Breast epithelium (tissue), 4 donors: ENCODE measurements at regions not wholly inside any gene's neighbourhood (a gene's known extent, or its start where the extent isn't known, plus 50 kb on each side); places are given as distances from the start of the nearest gene placed in this dataset.

Experiments used
- DNase-seq, 2 donors: peaks; one replicate each; pipeline ENCODE4 v3.0.0-alpha.2; 2019; ENCODE audit warnings: low spot score in 2 of 2
- H3K27ac ChIP-seq, 2 donors: fragments of 200-600 bp; sonication (generic) in 1 of 2; one replicate each; pipeline ENCODE4 v1.5.1; 2016 to 2019; ENCODE audit warnings: mild to moderate bottlenecking in 1 of 2
- H3K27me3 ChIP-seq, 2 donors: fragments of 200-600 bp; sonication (generic) in 1 of 2; one replicate each; pipeline versions ENCODE4 v1.5.1 to v1.6.0; 2017 to 2019; ENCODE audit warnings: control low read depth in 1 of 2, mild to moderate bottlenecking in 1 of 2
- H3K36me3 ChIP-seq: fragments of 200-600 bp; one replicate; pipeline ENCODE4 v1.5.1; 2019
- H3K4me1 ChIP-seq, 2 donors: fragments of 200-600 bp; sonication (generic); one replicate each; pipeline ENCODE4 v1.5.1; 2016 to 2019; ENCODE audit warnings: control low read depth in 1 of 2
- H3K4me3 ChIP-seq, 3 donors: fragments of 200-600 bp; sonication (generic); 1 replicate in 2 of 3; 2 replicates in 1 of 3; pipeline ENCODE4 v1.5.1; 2016 to 2019; ENCODE audit warnings: mild to moderate bottlenecking in 3 of 3, moderate library complexity in 2 of 3
- H3K9me3 ChIP-seq, 2 donors: fragments of 200-600 bp; sonication (generic) in 1 of 2; one replicate each; pipeline ENCODE4 v1.5.1; 2016 to 2019; ENCODE audit warnings: control low read depth in 1 of 2
- POLR2A ChIP-seq: fragments of 450-650 bp; IDR thresholded peaks from one replicate; pipeline ENCODE4 v1.6.1; 2016; ENCODE audit warnings: antibody characterized with exemption, mild to moderate bottlenecking, moderate library complexity
- POLR2AphosphoS5 ChIP-seq, 3 donors: sonication (generic); formaldehyde crosslinking; IDR thresholded peaks; one replicate each; pipeline ENCODE4 v1.6.1; 2017; ENCODE audit warnings: antibody characterized with exemption in 3 of 3
- intact Hi-C: fragments of 100-400 bp; cut with DNase I; formaldehyde crosslinking; loops from one replicate; pipeline ENCODE4 v1.15.1; 2023; ENCODE audit warnings: low total_unique reads
- TF ChIP-seq, protein P1 (sequence below), 3 donors: fragments of 450-650 bp; IDR thresholded peaks; one replicate each; pipeline ENCODE4 v1.5.1; 2016 to 2017; ENCODE audit warnings: antibody characterized with exemption in 3 of 3, mild to moderate bottlenecking in 3 of 3, moderate library complexity in 3 of 3

DNA sequence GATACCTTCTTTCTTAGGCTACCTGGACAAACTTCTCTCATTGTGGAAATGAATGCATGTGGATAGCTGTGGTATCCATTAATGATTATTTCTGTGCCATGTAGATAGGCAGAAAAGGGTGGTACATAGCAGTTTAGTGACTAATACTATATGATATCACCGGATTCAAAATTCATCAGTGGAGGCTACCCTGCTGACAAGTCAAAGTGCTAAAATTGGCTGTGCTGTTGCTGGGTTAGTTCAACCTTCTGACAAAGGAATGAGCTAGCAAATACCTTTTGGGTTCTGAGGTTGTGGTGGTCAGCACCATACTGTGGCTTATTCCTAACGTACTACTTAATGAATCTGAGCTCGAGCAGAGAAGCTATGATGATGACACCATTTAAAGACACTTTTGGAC is 109.1 kb downstream of the TFAP2B start:
- no peaks in the 10 kb centered on the region for H3K27me3 ChIP-seq
- no peaks in the 10 kb centered on the region for H3K9me3 ChIP-seq
- TF ChIP-seq POLR2A (no peak), POLR2AphosphoS5 (IDR thresholded peaks at IDR 0.05) (no peak)
- TF ChIP-seq, protein P1, sequence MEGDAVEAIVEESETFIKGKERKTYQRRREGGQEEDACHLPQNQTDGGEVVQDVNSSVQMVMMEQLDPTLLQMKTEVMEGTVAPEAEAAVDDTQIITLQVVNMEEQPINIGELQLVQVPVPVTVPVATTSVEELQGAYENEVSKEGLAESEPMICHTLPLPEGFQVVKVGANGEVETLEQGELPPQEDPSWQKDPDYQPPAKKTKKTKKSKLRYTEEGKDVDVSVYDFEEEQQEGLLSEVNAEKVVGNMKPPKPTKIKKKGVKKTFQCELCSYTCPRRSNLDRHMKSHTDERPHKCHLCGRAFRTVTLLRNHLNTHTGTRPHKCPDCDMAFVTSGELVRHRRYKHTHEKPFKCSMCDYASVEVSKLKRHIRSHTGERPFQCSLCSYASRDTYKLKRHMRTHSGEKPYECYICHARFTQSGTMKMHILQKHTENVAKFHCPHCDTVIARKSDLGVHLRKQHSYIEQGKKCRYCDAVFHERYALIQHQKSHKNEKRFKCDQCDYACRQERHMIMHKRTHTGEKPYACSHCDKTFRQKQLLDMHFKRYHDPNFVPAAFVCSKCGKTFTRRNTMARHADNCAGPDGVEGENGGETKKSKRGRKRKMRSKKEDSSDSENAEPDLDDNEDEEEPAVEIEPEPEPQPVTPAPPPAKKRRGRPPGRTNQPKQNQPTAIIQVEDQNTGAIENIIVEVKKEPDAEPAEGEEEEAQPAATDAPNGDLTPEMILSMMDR (IDR thresholded peaks at IDR 0.05), result no peak
- no peaks in the 10 kb centered on the region for H3K4me1 ChIP-seq
- DNase-seq, result no peak
- H3K36me3 ChIP-seq, result no peaks in the 10 kb centered on the region
- H3K4me3 ChIP-seq, result no peak overlapping the region
- intact Hi-C loops, result no loop called here
- no peak overlapping the region for H3K27ac ChIP-seq

DNA sequence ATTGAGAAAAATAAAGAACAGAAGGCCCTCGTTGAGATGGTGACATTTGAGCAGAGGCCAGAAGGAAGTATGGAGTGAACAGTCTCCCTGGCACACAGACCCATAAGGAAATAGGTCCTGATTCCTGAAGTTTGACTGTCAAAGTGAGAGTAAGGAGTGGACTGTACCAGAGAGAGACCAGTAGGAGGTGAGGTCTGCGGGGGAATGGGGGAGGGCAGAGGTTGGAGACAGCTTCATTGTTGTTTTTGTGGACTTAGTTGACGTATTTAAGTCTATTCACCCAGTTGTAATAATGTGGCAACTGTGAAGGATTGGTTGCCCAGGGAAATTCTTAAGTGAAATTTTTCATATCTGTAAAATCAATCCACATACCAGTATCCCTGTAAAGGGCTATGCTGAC is 110.7 kb downstream of the TFAP2B start:
- intact Hi-C loops, result no loop called here

DNA sequence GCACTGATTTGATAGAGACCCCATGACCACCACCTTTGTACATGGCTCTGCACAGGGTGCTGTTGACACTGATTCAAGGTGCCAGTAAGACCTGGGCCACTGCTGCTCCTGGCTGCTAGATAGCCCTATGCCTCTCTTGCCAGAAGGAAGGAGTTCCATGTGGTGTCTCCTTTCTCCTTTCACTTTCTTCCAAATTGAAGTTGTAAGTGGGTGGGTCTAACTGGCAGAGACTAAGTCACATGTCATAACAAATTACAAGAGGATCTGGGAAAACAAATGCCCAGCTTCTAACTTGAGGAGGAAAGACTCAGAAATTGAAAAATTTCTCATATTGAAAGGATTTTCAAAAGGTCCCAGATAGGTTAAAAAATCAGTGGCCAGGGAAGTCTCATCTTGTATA is 116.8 kb downstream of the TFAP2B start:
- TF ChIP-seq POLR2AphosphoS5 (IDR thresholded peaks at IDR 0.05) (no peak), POLR2A (no peak)
- TF ChIP-seq, protein P1 (IDR thresholded peaks at IDR 0.05), result no peak
- Histone ChIP-seq H3K27me3 (no peaks in the 10 kb centered on the region), H3K36me3 (no peaks in the 10 kb centered on the region), H3K4me1 (peaks cover 0 to 7% of the 10 kb centered on the region in 2 donors), H3K4me3 (no peak overlapping the region), H3K27ac (peak overlapping the region; percentile 81 to 84), H3K9me3 (no peaks in the 10 kb centered on the region)
- no peak for DNase-seq
- intact Hi-C loops, result no loop called here

More for the DNA sequence above, 110.7 kb downstream of the TFAP2B start:
- no peak overlapping the region for H3K4me3 ChIP-seq
- no peaks in the 10 kb centered on the region for H3K36me3 ChIP-seq
- no peak for DNase-seq
- H3K9me3 ChIP-seq, result no peaks in the 10 kb centered on the region
- TF ChIP-seq, protein P1 (IDR thresholded peaks at IDR 0.05), result no peak
- no peak for TF ChIP-seq POLR2A
- no peak for TF ChIP-seq POLR2AphosphoS5 (IDR thresholded peaks at IDR 0.05)
- peak overlapping the region in 1 of 2 donors; percentile 19 for H3K27ac ChIP-seq
- no peaks in the 10 kb centered on the region for H3K4me1 ChIP-seq
- no peaks in the 10 kb centered on the region for H3K27me3 ChIP-seq

DNA sequence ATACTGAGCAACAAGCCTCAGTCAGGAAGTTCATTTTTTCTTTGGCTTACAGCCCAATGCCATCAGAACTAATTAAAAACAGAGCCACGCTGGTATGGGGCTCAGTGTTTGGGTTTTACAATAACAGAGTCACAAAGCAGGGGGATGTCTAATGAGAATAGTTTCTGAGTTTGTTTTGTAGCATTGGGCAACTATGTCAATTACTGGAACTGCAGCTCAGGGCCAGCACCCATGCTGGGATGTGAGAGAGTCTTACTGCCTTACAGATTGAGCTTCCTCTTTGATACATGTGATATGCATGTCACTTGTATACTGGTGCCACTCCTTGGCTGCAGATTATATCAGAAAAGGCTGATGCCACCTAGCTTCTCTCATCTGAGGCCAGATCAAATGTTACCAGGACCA is 117.6 kb downstream of the TFAP2B start:
- H3K27ac ChIP-seq, result peak overlapping the region; percentile 81 to 84

DNA sequence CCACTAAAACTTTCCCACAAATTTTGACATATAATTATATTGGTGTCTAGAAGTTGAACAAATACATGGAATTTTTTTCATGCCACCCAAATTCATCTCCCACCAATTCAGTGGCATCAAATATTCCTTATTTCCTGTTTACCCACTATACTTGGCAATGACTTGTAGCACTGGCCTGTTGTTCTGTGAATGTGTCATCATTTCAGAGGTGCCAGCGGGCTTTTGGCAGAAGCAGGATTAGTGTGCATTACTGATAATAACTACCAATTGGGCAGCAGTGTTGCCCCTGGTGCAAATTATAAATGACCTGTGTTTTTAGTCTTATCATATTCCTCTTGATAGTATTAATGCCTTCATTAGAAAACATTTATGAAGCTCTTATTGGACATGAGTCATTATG is 121.3 kb downstream of the TFAP2B start:
- no peak for DNase-seq

More for the DNA sequence above, 117.6 kb downstream of the TFAP2B start:
- intact Hi-C loops, result no loop called here
- Histone ChIP-seq H3K4me1 (peaks cover 0 to 7% of the 10 kb centered on the region in 2 donors), H3K27me3 (no peaks in the 10 kb centered on the region), H3K36me3 (no peaks in the 10 kb centered on the region), H3K9me3 (no peaks in the 10 kb centered on the region), H3K4me3 (no peak overlapping the region)
- peak in 1 of 2 donors; percentile 27 for DNase-seq
- TF ChIP-seq, protein P1 (IDR thresholded peaks at IDR 0.05), result no peak
- peak in 1 of 3 donors; percentile 36 for TF ChIP-seq POLR2AphosphoS5 (IDR thresholded peaks at IDR 0.05)

More for the DNA sequence above, 121.3 kb downstream of the TFAP2B start:
- H3K9me3 ChIP-seq, result no peaks in the 10 kb centered on the region
- no peak overlapping the region for H3K27ac ChIP-seq
- intact Hi-C loops, result no loop called here
- TF ChIP-seq, protein P1 (IDR thresholded peaks at IDR 0.05), result no peak
- TF ChIP-seq POLR2A (no peak), POLR2AphosphoS5 (IDR thresholded peaks at IDR 0.05) (no peak)
- H3K36me3 ChIP-seq, result no peaks in the 10 kb centered on the region
- H3K4me3 ChIP-seq, result no peak overlapping the region
- peaks cover 0 to 7% of the 10 kb centered on the region in 2 donors for H3K4me1 ChIP-seq
- no peaks in the 10 kb centered on the region for H3K27me3 ChIP-seq
